ENCODE measurements at regions not wholly inside any gene's neighbourhood (a gene's known extent, or its start where the extent isn't known, plus 50 kb on each side); places are given as distances from the start of the nearest gene placed in this dataset.

DNA sequence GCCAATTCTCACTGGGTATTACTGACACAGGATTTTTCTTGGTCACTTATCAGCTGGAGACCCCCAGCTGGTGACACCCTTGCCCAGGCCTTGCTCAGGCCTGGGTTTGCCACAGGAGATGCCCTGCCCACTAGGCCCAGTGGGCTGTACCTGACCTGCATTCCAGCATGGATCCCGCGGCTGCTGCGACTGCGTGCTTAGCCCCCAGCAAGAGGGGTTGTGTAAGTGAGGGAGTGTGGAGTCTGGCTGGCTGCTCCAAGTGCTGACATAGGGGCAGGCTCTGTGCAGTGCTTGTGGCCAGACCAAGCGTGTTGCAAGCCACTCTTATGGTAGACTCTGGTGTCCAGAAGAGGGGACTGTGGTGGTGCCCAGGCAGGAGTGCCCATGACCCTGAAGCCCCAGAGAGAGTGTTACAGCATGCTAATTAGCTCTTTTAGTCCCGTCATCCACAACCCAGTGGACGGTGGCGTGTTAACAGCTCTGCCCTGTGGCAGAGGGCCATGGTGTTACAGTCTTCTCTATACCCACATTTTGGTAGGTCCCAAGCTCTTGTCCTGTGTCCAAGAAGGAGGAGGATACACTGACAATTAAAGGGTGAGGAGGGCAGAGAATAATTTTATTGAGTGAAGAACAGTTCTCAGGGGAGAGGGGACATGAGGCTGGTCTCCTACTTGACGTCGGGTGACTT lies 491.7 kb upstream of the MEIS1 start:
- no peak for TF ChIP-seq ELF4 (CRISPR knock-in tag; IDR thresholded peaks at IDR 0.05; ENCODE audit: borderline replicate concordance)
- no peak for TF ChIP-seq YY1 (IDR thresholded peaks at IDR 0.05; ENCODE audit: insufficient read depth, insufficient replicate concordance, low read depth, low read length)
- no peak for TF ChIP-seq ZNF30 (CRISPR knock-in tag; IDR thresholded peaks at IDR 0.05)
- no peak for TF ChIP-seq RCOR2 (CRISPR knock-in tag; IDR thresholded peaks at IDR 0.05)
- TF ChIP-seq POLR2AphosphoS5 (IDR thresholded peaks at IDR 0.05; ENCODE audit: low read depth, low read length) = no peak
